HS-27A (cell line): ENCODE measurements at regions not wholly inside any gene's neighbourhood (a gene's known extent, or its start where the extent isn't known, plus 50 kb on each side); places are given as distances from the start of the nearest gene placed in this dataset.
"Not testable (repeated sequence)": the region's sequence is repeated elsewhere in the genome, so short reads cannot be mapped to it uniquely, and the experiment has no call there.

Source experiments
- DNase-seq: peaks from one replicate; pipeline ENCODE4 v3.0.0-alpha.2; 2012; ENCODE audit warnings: low read depth, missing footprints

DNA sequence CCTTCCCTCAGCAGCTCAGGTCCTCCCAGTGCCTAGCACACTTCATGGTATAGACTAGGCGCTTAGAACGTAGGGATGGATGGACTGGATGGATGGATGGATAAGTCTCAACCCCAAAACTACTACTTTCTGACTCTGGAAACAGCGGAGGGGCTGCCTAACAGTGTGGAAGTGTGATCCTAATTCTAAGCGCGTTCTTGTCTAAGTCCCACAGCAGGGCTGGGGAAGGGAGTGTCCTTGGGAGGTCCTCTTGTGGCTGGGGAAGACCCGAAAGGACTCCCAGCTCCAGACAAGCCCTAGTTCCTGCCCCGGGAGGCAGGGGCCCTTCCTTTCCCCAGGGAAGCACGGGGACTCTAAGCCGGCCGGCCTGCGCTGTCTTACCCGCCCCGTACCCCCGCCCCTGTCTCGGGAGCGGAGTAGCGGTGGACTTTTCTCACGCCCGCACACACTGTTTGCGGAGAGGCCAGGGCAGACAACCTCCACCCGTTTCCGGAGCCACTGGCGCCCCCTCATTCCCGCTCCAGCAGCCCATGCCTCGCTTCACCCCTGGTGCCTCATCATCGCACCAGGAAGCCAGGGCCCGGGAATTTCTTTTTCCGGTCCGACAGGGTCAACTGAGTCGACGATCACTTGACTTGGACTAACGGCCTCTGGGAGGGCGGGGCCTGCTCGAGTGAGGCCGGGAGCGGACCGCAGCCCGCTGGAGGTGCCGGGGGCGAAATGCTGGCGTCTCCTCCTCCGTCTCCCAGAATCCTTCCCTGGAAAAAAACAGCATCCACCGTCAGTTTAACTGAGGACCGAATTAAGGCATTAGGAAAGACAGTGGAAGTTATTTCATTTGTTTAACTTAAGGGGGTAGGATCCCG lies 133.3 kb downstream of the TBC1D2B start:
- no peak for DNase-seq

DNA sequence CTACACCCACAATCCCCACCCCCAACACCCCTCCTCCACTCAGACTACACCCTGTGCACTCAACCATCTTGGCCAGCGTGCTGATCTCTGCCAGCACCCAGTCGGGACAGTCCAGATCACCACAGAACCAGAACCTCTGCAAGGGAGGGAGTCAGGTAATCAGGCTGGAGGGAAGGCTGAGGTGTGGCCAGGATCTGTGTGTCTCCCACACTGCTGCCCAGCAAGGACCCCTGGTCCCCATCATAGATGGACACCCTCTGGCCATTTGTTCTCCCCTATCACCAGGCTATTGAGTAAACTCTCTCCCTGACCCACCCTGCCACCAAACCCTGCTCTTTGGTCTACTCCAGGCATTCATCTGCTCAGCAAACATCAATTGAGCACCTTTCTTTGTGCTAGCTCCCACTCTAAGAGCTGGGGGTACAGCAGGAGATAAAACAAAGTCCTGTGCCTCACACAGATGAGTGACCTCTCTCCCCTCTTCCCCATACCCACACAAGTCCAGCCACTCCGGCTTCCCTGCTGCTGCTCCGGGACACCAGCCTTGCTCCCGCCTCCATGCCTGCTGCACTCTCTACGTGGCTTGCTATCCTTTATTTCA lies 134.8 kb downstream of the TBC1D2B start:
- no peak for DNase-seq

- DNase-seq: not testable (repeated sequence)
Measured at GRCh38 chr15:77941090-77941827, 136.3 kb downstream of the TBC1D2B start.

DNA sequence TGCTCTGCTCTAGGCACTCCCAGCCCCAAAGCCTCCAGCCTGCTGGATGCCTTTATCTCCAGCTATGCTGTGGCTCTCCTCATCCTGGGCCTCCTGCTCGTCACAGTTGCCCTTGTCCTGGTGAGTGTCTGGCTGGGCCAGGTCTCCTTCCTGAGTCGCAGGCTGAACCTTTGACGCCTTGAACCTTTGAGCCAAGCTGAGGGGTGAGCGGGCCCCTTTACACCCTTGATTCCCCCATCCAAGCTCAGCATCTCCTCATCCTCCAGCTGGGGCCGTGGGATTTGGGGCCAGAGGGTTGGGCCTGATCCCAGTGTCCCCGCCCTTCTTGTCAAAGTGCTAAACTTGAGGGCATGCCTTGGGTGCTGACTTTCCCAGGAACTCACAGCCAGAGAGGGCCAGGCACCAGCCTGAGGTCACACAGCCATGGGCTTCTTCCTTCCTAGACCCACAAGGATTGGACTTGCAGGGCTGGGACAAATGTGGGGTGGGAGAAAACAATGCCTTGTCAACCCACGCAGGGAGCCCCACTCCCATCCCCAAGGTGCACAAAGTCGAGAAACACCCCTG lies 137.0 kb downstream of the TBC1D2B start:
- DNase-seq: no peak

GRCh38 chr15:77939851-77940250 lies 137.7 kb downstream of the TBC1D2B start:
- no peak for DNase-seq

DNA sequence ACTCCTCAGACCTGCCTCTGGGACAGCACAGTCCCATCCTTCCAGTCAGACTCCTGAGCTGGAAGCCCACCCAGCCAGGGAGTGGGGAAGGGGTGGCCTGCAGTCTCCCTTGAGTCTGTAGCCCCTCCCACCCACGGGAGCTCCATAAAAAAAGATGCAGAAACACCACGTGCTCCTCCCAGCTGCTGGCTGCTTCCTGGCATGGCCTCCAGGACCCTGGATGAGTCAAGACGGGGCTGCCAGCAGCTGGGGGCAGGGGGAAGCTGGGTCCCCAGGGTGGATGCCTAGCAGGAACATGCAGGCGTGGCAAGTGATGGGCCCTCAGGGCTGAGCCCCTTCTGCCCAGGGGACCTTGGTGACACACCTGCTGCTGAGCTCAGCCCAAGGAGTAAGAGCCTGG lies 138.5 kb downstream of the TBC1D2B start:
- not testable (repeated sequence) for DNase-seq

- DNase-seq: not testable (repeated sequence)
Measured at GRCh38 chr15:77938546-77938945, 139.0 kb downstream of the TBC1D2B start.

GRCh38 chr15:77936567-77936966 lies 140.9 kb downstream of the TBC1D2B start:
- not testable (repeated sequence) for DNase-seq

GRCh38 chr15:77934516-77934915 lies 143.0 kb downstream of the TBC1D2B start:
- DNase-seq: not testable (repeated sequence)

DNA sequence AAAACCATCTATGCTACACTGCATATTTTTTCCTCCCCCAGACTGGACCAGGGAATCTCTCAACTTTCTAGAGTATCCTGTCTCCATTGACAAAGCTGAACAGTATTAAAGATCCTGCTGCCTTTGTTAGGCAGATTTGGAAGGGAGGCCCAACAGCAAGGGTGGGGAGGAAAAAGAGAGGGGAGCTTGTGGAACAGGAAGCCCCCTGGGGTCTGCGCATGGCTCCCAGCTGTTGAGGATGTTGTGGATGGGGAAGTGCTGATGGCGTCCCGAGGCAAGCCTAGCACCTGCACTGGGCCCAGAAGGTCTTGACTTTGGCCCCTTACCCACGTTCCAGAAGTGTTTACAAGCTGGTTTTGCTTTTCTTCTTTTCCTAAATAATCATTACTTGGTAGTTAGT lies 146.6 kb downstream of the TBC1D2B start:
- not testable (repeated sequence) for DNase-seq

GRCh38 chr15:77930490-77930889 lies 147.0 kb downstream of the TBC1D2B start:
- not testable (repeated sequence) for DNase-seq

- not testable (repeated sequence) for DNase-seq
Measured at GRCh38 chr15:77926789-77927188, 150.7 kb downstream of the TBC1D2B start.

DNA sequence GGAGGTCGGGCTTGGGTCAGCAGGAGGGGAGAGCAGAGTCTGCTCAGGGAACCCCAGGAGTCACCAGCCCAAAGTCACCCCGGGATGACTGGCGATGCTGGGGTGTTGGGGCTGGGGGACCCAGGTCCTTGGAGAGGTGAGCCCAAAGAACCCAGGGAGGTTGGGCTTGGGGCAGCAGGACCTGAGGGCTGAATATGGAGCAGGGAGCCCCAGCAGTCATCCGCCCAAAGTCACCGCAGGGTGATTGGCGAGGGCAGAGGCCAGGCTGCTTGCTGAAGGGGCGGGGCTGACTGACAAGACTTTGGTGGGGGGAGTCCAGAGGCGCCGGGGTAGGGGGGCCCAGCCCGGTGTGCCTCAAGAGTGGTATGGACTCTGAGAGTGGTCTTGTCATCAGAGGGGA lies 151.2 kb downstream of the TBC1D2B start:
- not testable (repeated sequence) for DNase-seq

- DNase-seq: not testable (repeated sequence)
Measured at GRCh38 chr15:77925101-77925500, 152.4 kb downstream of the TBC1D2B start.

DNA sequence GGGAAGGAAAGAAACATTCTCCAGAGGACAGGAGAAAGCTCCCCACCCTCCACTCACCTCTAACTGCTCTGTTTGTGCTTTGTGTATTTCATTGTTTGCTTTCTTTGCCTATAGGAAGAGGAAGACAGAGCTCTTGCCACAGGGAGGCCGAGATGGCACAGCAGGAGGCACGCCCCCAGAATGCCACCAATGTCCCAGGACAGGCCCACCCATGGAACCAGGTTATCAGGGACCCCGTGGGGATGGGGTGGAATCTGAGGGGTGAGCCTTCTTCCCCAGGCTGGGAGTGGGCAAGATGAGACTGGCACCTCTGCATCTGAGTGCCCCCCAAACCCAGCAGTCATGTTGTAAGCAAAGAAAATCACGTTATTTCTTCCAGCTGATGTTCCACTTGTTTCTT lies 155.8 kb downstream of the TBC1D2B start:
- no peak for DNase-seq

DNA sequence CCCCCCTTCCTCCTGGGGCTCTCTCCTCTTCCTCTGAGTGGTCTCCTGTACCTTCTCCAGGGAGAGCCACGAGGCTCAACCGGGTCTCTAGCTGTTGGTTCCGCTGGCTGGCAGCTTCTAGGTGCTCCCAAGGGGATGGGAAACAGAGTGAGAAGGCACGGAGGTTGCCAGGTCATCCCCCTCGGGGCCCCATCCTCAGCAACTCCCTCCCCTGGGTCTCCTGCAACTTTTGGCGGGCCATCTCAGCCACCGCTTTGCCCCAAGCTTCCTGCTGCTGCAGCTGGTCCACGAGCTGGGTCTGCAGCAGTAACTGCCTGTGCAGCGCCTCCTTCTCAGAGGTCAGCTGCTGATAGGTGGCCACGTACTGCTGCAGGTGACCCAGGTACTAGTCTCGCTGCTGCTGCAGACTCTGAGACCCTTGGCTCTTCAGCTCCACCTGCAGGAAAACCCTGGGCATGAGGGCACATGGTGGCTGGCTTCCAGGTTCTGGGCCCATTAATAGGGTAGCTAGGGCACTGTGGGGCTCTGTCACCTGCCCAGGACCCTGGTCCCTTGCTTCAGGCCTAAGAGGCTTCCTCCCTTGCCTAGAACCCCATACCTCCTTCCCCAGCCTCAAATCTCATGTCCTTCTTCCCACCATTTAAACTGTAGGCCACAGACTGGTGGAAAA lies 160.4 kb downstream of the TBC1D2B start:
- DNase-seq: not testable (repeated sequence)

DNA sequence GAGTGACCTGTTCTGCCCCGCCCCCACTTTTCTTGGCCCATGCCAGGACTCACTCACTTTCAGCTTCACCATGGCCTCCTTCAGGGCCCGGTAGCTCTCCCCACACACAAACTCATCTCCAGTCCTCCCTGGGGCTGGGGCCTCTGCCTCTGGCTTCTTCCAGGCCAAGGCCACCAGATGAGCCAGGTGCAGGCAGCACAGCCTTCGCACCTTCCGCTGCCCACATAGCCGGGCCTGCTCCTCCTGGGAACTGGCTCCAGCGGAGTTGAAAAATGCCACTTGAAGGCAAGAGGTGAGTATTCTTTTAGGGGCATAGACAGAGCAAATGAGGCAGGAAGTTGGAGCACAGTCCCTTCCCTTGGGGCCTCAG lies 161.6 kb downstream of the TBC1D2B start:
- not testable (repeated sequence) for DNase-seq

- no peak for DNase-seq
Measured at GRCh38 chr15:77915261-77915960, 162.1 kb downstream of the TBC1D2B start.

GRCh38 chr15:77914531-77914930 lies 163.0 kb downstream of the TBC1D2B start:
- DNase-seq: not testable (repeated sequence)

- peak; percentile 61 for DNase-seq
Measured at GRCh38 chr15:77910030-77910911, 167.2 kb downstream of the TBC1D2B start.
